Esophagus (tissue), 2 donors: ENCODE measurements at regions not wholly inside any gene's neighbourhood (a gene's known extent, or its start where the extent isn't known, plus 50 kb on each side); places are given as distances from the start of the nearest gene placed in this dataset.
"Not testable (repeated sequence)": the region's sequence is repeated elsewhere in the genome, so short reads cannot be mapped to it uniquely, and the experiment has no call there.

ENCODE experiments used
- H3K27ac ChIP-seq, 2 donors: one replicate each; pipeline ENCODE4 v1.5.1; 2013; ENCODE audit warnings: low read depth in 2 of 2, mild to moderate bottlenecking in 2 of 2, inconsistent platforms in 1 of 2, low read length in 1 of 2, moderate library complexity in 1 of 2
- H3K27me3 ChIP-seq, 2 donors: one replicate each; pipeline ENCODE4 v1.6.1; 2013; ENCODE audit warnings: low read length in 2 of 2, control low read depth in 1 of 2, mild to moderate bottlenecking in 1 of 2; ENCODE audit not compliant: insufficient read depth in 2 of 2, control insufficient read depth in 1 of 2
- H3K36me3 ChIP-seq, 2 donors: one replicate each; pipeline ENCODE4 v1.6.1; 2013; ENCODE audit warnings: low read length in 1 of 2; ENCODE audit not compliant: control insufficient read depth in 2 of 2, insufficient read depth in 2 of 2
- H3K4me1 ChIP-seq, 2 donors: one replicate each; pipeline ENCODE4 v1.6.1; 2013; ENCODE audit warnings: low read length in 1 of 2; ENCODE audit not compliant: control insufficient read depth in 2 of 2, insufficient read depth in 2 of 2
- H3K4me3 ChIP-seq, 2 donors: one replicate each; pipeline ENCODE4 v1.5.1; 2013; ENCODE audit warnings: low read length in 2 of 2, mild to moderate bottlenecking in 2 of 2, low read depth in 1 of 2, moderate library complexity in 1 of 2
- H3K9me3 ChIP-seq, 2 donors: one replicate each; pipeline ENCODE4 v1.6.1; 2013; ENCODE audit warnings: mild to moderate bottlenecking in 2 of 2, low read depth in 1 of 2, low read length in 1 of 2, moderate library complexity in 1 of 2; ENCODE audit not compliant: control insufficient read depth in 2 of 2, insufficient read depth in 1 of 2
- WGBS, 2 donors: extraction: QIAGEN DNeasy Blood & Tissue Kit; methylation state at CpG; one replicate each; pipeline ENCODE4 v1.1.7; 2013; 5-methylcytosine and 5-hydroxymethylcytosine counted together
- donor health status: healthy with polysubstance abuse.
- donor health status: Bipolar disorder and iron deficiency.

DNA sequence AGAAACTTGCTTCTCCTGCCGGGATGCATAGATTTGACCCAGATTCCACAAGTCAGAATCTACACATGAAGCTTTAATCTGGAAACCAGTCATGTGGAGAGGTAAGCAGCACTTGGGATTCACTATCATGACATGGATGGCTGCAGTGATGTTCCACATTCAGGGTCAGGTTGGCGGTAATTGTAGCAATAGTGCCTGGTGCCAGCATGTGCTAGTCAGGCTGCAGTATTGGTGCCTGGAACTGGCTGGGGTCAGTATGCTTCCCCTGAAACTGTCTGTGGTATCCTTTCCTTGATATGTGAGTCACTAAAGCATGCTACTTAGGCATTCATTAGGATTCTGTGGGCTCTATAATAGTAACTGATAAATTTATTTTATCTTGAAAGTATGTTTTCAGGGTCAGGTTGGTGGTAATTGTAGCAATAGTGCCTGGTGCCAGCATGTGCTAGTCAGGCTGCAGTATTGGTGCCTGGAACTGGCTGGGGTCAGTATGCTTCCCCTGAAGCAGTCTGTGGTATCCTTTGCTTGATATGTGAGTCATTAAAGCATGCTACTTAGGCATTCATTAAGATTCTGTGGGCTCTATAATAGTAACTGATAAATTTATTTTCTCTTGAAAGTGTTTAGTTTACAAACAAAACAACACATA lies 1439.2 kb downstream of the ZPLD1 start:
- Histone ChIP-seq H3K27ac (no peak overlapping the region), H3K4me1 (no peaks in the 10 kb centered on the region), H3K36me3 (no peaks in the 10 kb centered on the region), H3K4me3 (no peak overlapping the region), H3K9me3 (no peaks in the 10 kb centered on the region), H3K27me3 (no peaks in the 10 kb centered on the region)
- 88% methylated on average over 2 of the region's 2 CpGs for WGBS, 2 donors

DNA sequence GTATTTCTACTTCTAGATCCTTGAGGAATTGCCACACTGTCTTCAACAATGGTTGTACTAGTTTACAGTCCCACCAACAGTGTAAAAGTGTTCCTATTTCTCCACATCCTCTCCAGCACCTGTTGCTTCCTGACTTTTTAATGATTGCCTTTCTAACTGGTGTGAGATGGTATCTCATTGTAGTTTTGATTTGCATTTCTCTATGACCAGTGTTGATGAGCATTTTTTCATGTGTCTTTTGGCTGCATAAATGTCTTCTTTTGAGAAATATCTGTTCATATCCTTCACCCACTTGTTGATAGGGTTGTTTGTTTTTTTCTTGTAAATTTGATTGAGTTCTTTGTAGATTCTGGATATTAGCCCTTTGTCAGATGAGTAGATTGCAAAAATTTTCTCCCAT lies 1447.0 kb downstream of the ZPLD1 start:
- not testable (repeated sequence) for H3K4me3 ChIP-seq, H3K36me3 ChIP-seq, H3K27me3 ChIP-seq, H3K4me1 ChIP-seq, H3K27ac ChIP-seq, H3K9me3 ChIP-seq

DNA sequence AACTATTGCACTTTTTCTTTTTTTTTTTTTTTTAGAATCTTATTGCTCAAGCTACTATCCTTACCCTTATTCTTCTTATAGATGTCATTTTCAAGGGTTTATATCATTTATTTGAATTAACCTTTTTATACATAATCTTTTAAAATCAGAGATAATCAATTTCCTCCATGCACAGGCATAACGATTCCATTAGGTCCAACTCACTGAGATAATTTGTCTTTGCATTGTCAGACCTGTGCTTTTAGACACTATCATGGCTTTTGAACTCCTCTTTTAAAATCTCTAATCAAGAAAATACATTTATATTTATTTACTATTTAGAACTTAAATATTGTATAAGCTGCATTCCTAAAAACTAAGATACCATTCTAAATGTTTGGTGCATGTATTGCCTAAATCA lies 1454.9 kb downstream of the ZPLD1 start:
- 58 to 68% methylated on average over 1 of the region's 1 CpG for WGBS, 2 donors
- Histone ChIP-seq H3K27me3 (no peaks in the 10 kb centered on the region), H3K9me3 (no peaks in the 10 kb centered on the region), H3K4me3 (no peak overlapping the region), H3K36me3 (no peaks in the 10 kb centered on the region), H3K4me1 (no peaks in the 10 kb centered on the region), H3K27ac (no peak overlapping the region)

DNA sequence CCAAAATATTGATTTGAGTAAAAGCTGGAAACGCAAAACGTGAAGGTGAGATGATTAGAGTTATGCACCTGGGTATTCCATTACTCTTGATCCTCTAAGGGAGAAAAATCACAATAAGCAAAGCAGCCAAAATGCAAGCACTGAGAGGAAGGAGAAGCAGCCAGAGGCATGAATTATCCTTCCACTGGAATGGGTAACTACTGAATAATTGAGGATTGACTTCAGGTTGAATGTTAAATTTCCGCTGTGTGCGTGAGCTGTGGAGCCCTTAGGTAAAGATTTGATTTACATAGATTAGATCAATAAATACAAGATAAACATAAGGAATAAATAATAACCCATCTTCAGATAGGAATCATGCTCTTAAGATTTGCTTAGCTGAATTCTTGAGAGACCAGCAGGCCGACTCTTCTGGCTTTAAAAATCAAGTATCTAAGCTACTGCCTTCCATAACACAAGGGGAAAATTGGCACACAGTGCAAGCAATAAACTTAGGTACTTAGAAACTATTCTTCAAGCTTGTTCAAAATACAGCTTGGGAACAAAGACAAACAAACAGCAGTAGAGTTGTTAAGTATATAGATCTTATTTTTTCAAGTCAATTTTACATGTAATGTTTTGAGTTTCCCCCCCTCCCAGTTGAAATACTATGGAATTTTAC lies 1459.5 kb downstream of the ZPLD1 start:
- no peaks in the 10 kb centered on the region for H3K36me3 ChIP-seq
- H3K27ac ChIP-seq: no peak overlapping the region
- 80 to 88% methylated on average over 5 of the region's 5 CpGs for WGBS, 2 donors
- no peak overlapping the region for H3K4me3 ChIP-seq
- no peaks in the 10 kb centered on the region for H3K4me1 ChIP-seq
- no peaks in the 10 kb centered on the region for H3K9me3 ChIP-seq
- no peaks in the 10 kb centered on the region for H3K27me3 ChIP-seq

DNA sequence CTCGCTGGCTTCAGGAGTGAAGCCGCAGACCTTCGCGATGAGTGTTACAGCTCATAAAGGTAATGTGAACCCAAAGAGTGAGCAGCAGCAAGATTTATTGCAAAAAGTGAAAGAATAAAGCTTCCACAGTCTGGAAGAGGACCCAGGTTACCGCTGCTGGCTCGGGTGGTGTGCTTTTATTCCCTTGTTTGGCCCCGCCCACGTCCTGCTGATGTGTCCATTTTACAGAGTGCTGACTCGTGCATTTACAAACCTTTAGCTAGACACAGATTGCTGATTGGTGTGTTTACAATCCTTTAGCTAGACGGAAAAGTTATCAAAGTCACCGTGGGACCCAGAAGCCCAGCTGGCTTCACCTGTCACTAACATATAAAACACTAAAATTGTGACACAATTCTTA lies 1464.5 kb downstream of the ZPLD1 start:
- Histone ChIP-seq H3K9me3 (no peaks in the 10 kb centered on the region), H3K27ac (no peak overlapping the region), H3K27me3 (no peaks in the 10 kb centered on the region), H3K36me3 (no peaks in the 10 kb centered on the region), H3K4me1 (no peaks in the 10 kb centered on the region), H3K4me3 (no peak overlapping the region)
- WGBS, 2 donors: 73 to 78% methylated on average over 11 of the region's 11 CpGs

DNA sequence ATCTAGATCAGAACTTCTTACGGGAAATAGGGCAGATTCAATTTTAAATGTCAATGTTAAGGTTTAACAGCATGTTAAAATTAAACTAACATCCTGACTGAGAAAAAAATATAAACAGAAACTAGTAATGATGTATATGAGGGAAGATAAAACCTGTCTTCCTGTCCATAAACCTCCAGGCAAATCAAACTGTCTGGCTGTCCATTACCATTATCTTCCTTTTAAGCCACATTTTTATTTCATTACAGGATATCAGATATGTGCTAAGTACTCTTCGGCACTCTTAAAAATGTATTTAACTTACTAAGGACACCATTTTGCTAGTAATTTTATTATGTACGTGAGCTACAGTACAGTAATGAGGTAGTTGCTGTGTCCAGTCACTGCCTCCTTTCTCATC lies 1461.7 kb upstream of the ALCAM start:
- no peak overlapping the region for H3K4me3 ChIP-seq
- no peaks in the 10 kb centered on the region for H3K27me3 ChIP-seq
- H3K36me3 ChIP-seq: no peaks in the 10 kb centered on the region
- H3K27ac ChIP-seq: no peak overlapping the region
- H3K9me3 ChIP-seq: no peaks in the 10 kb centered on the region
- no peaks in the 10 kb centered on the region for H3K4me1 ChIP-seq
- 83 to 89% methylated on average over 3 of the region's 3 CpGs for WGBS, 2 donors

DNA sequence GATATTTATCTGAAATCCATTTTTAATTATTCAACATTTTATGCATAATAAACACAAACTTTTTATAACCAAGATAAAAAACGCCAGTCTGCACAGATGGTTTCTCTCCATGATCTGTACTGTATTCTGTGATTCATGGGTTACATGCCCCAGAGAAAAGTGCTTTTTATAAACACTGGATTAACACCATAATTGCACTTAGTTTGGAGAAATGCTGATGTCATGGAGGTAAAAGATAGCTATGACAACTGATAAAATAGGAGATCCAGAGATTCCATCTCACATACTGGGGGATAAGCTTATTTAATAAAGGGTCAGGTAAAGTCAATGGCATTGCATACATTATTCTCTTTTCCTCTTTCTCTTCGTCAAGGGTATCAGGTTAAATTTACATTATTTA lies 1460.4 kb upstream of the ALCAM start:
- Histone ChIP-seq H3K27ac (no peak overlapping the region), H3K4me3 (no peak overlapping the region), H3K4me1 (no peaks in the 10 kb centered on the region), H3K9me3 (no peaks in the 10 kb centered on the region), H3K27me3 (no peaks in the 10 kb centered on the region), H3K36me3 (no peaks in the 10 kb centered on the region)
- 47 to 49% methylated on average over 2 of the region's 2 CpGs for WGBS, 2 donors

DNA sequence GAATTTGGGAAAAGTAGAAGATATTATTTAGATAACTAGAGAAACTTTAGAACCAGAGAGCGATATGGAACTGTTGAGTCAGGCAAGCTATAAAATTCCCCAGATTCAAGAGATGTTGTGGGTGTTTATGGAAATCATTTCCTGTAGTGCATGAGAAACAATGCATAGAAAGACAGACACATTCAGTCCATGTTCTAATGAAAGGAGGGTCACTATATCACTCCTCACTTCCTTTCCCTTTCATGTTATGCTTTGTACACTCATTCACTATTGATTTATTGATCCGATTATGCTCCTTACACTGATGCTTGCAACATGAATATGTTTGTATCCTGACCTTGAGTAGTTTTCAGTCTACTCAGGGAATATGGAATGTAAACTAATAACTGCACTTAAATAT lies 1459.9 kb upstream of the ALCAM start:
- 81 to 87% methylated on average over 2 of the region's 2 CpGs for WGBS, 2 donors
- no peaks in the 10 kb centered on the region for H3K36me3 ChIP-seq
- H3K27ac ChIP-seq: no peak overlapping the region
- H3K4me3 ChIP-seq: no peak overlapping the region
- H3K27me3 ChIP-seq: no peaks in the 10 kb centered on the region
- no peaks in the 10 kb centered on the region for H3K4me1 ChIP-seq
- no peaks in the 10 kb centered on the region for H3K9me3 ChIP-seq

DNA sequence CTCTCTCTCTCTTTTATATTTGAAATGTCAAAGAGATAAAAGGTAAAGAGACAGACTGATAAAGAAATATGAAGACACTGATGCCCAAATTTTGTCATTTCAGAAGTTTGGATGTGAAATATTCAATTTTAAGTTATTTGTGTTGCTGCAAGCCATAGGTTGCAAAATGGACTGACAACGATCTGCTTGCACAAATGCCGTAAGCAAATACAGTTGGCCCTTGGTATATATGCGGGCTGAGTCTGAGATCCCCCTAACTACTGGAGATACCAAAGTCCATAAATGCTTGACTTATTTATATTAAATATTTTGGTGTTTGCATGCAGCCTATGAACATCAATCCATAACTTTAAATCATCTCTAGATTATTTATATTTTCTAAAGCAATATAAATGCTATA lies 1459.1 kb upstream of the ALCAM start:
- Histone ChIP-seq H3K9me3 (no peaks in the 10 kb centered on the region), H3K27me3 (no peaks in the 10 kb centered on the region), H3K27ac (no peak overlapping the region), H3K4me1 (no peaks in the 10 kb centered on the region), H3K36me3 (no peaks in the 10 kb centered on the region), H3K4me3 (no peak overlapping the region)
- 91 to 93% methylated on average over 3 of the region's 3 CpGs for WGBS, 2 donors

DNA sequence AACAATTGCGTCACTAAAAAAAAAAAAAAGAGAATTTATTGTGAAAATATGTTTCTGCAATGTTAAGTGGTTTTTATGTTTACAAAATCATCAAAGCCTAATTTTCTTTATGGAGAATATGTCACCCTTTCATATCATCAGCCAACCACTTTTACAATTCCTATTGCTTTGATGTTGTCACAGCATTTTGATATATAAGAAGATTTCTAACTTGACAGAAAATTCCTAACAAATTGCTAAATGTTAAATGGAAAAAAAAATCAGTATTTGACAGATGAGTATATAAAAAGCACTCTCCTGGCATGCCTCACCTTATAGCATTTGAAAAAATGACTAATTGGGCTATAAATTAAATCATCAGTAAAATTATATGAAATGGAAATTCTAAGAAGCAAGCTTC lies 1457.3 kb upstream of the ALCAM start:
- WGBS, 2 donors: 83 to 92% methylated on average over 1 of the region's 1 CpG
- Histone ChIP-seq H3K4me3 (no peak overlapping the region), H3K27me3 (no peaks in the 10 kb centered on the region), H3K27ac (no peak overlapping the region), H3K36me3 (no peaks in the 10 kb centered on the region), H3K9me3 (no peaks in the 10 kb centered on the region), H3K4me1 (no peaks in the 10 kb centered on the region)
